ENCODE measurements at regions not wholly inside any gene's neighbourhood (a gene's known extent, or its start where the extent isn't known, plus 50 kb on each side); places are given as distances from the start of the nearest gene placed in this dataset.
A peak's percentile ranks its signal among the peaks of the same experiment; 100 is the strongest.
"Not testable (repeated sequence)": the region's sequence is repeated elsewhere in the genome, so short reads cannot be mapped to it uniquely, and the experiment has no call there.

GRCh38 chr9:86488345-86488744 is 134.1 kb upstream of the TUT7 start:
- POLR2A ChIA-PET = no interaction called here
- no peak for DNase-seq (ENCODE audit: extremely low spot score)

GRCh38 chr9:86487838-86488233 is 133.6 kb upstream of the TUT7 start:
- no peak for DNase-seq (ENCODE audit: extremely low spot score)
- POLR2A ChIA-PET = no interaction called here
- CTCF ChIA-PET = interaction anchor here (0.9 to 4.2 kb wide), 5 partner anchors 26 to 837 kb away, joined by 3 to 28 read pairs (median 4); no protein-coding TSS in a partner anchor
- TF ChIP-seq, protein P1, sequence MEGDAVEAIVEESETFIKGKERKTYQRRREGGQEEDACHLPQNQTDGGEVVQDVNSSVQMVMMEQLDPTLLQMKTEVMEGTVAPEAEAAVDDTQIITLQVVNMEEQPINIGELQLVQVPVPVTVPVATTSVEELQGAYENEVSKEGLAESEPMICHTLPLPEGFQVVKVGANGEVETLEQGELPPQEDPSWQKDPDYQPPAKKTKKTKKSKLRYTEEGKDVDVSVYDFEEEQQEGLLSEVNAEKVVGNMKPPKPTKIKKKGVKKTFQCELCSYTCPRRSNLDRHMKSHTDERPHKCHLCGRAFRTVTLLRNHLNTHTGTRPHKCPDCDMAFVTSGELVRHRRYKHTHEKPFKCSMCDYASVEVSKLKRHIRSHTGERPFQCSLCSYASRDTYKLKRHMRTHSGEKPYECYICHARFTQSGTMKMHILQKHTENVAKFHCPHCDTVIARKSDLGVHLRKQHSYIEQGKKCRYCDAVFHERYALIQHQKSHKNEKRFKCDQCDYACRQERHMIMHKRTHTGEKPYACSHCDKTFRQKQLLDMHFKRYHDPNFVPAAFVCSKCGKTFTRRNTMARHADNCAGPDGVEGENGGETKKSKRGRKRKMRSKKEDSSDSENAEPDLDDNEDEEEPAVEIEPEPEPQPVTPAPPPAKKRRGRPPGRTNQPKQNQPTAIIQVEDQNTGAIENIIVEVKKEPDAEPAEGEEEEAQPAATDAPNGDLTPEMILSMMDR (IDR thresholded peaks at IDR 0.05; ENCODE audit: control extremely low read depth, extremely low read depth, low read depth, missing control alignments) = no peak

More at GRCh38 chr9:86488345-86488744, 134.1 kb upstream of the TUT7 start:
- CTCF ChIA-PET = interaction anchor here (0.9 to 4.2 kb wide), 5 partner anchors 26 to 837 kb away, joined by 3 to 28 read pairs (median 3); no protein-coding TSS in a partner anchor
- TF ChIP-seq, protein P1 (IDR thresholded peaks at IDR 0.05; ENCODE audit: control extremely low read depth, extremely low read depth, low read depth, missing control alignments) = no peak

- TF ChIP-seq, protein P1 (IDR thresholded peaks at IDR 0.05; ENCODE audit: control extremely low read depth, extremely low read depth, low read depth, missing control alignments) = peak; percentile 31
- CTCF ChIA-PET = interaction anchor here (0.8 to 4.2 kb wide), 12 partner anchors 8 to 844 kb away, joined by 3 to 28 read pairs (median 4); no protein-coding TSS in a partner anchor
- POLR2A ChIA-PET = no interaction called here
- peak; percentile 39 for DNase-seq (ENCODE audit: extremely low spot score)
Observed at GRCh38 chr9:86486891-86487837, 133.0 kb upstream of the TUT7 start.

- ChIA-PET POLR2A (no interaction called here), CTCF (interaction anchor here (1.0 to 4.2 kb wide), 2 partner anchors 70 to 840 kb away, joined by 3 to 28 read pairs; no protein-coding TSS in a partner anchor)
- DNase-seq (ENCODE audit: extremely low spot score) = peak; percentile 24
- TF ChIP-seq, protein P1 (IDR thresholded peaks at IDR 0.05; ENCODE audit: control extremely low read depth, extremely low read depth, low read depth, missing control alignments) = no peak
Observed at GRCh38 chr9:86485359-86485758, 131.1 kb upstream of the TUT7 start.

- ChIA-PET POLR2A (no interaction called here), CTCF (no interaction called here)
- TF ChIP-seq, protein P1 (IDR thresholded peaks at IDR 0.05; ENCODE audit: control extremely low read depth, extremely low read depth, low read depth, missing control alignments) = no peak
- no peak for DNase-seq (ENCODE audit: extremely low spot score)
Observed at GRCh38 chr9:86483496-86483895, 129.3 kb upstream of the TUT7 start.

GRCh38 chr9:86481466-86481865 is 127.3 kb upstream of the TUT7 start:
- ChIA-PET POLR2A (no interaction called here), CTCF (no interaction called here)
- no peak for DNase-seq (ENCODE audit: extremely low spot score)
- TF ChIP-seq, protein P1 (IDR thresholded peaks at IDR 0.05; ENCODE audit: control extremely low read depth, extremely low read depth, low read depth, missing control alignments) = no peak

DNA sequence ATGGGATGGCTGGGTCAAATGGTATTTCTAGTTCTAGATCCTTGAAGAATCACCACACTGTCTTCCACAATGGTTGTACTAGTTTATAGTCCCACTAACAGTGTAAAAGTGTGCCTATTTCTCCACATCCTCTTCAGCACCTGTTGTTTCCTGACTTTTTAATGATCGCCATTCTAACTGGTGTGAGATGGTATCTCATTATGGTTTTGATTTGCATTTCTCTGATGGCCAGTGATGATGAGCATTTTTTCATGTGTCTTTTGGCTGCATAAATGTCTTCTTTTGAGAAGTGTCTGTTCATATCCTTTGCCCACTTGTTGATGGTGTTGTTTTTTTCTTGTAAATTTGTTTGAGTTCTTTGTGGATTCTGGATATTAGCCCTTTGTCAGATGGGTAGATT is 121.0 kb upstream of the TUT7 start:
- CTCF ChIA-PET; POLR2A ChIA-PET; DNase-seq (ENCODE audit: extremely low spot score): not testable (repeated sequence)

Measured in GM10248 (cell line).